HG02884 (cell line): ENCODE measurements at regions not wholly inside any gene's neighbourhood (a gene's known extent, or its start where the extent isn't known, plus 50 kb on each side); places are given as distances from the start of the nearest gene placed in this dataset.
"Not testable (repeated sequence)": the region's sequence is repeated elsewhere in the genome, so short reads cannot be mapped to it uniquely, and the experiment has no call there.

ENCODE experiments used
- ATAC-seq: cut with Tn5 transposase; IDR thresholded peaks from one replicate; pipeline ENCODE4 v1.9.1; 2021; ENCODE audit warnings: mild to moderate bottlenecking, moderate library complexity; ENCODE audit not compliant: unreplicated experiment

DNA sequence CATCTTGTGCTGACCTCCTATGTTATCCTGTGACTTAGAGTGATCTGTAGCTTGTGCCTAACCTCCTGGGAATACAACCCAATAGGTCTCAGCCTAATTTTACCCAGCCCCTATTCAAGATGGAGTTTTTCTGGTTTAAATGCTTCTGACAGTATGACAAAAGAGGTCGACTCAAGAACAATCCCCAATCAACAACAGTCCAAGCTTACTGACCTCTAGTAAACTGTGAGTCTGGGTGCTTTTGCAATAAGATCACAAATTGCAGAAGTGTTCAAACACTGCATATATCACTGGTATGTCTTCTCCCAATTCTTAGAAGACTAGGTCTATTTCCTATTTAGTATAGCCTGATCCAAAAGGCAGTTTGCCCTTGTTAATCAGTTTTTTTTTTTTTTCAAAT is 323.5 kb upstream of the PTGER4 start:
- ATAC-seq = no peak

DNA sequence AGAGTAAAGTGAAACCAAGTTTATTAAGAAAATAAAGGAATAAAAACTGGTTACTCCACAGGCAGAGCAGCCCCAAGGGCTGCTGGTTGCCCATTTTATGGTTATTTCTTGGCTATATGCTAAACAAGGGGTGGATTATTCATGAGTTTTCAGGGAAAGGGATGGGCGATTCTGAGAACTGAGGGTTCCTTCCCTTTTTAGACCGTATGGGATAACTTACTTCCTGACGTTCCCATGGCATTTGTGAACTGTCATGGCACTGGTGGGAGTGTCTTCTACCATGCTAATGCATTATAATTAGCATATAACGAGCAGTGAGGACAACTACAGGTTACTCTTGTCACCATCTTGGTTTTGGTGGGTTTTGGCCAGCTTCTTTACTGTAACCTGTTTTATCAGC is 323.9 kb upstream of the PTGER4 start:
- ATAC-seq = no peak

DNA sequence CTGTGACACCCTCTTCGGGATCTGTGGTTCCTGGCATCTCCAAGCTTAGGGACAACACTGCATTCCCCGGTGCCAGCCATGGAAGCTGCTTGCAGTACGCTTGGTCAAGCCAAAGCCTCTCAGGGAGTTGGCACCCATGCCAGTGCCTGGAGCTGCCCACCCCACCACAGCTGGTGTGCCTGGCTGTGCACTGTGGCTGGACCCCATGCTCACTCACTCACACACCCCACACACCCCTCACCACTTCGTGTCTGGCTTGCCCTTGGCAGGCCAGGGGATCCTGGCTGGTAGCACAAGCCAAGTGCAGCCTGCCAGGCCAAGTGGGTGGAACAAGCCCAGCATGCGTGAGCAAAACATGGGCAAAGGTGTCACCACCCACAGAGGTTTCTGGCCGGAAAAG is 324.5 kb upstream of the PTGER4 start:
- no peak for ATAC-seq

DNA sequence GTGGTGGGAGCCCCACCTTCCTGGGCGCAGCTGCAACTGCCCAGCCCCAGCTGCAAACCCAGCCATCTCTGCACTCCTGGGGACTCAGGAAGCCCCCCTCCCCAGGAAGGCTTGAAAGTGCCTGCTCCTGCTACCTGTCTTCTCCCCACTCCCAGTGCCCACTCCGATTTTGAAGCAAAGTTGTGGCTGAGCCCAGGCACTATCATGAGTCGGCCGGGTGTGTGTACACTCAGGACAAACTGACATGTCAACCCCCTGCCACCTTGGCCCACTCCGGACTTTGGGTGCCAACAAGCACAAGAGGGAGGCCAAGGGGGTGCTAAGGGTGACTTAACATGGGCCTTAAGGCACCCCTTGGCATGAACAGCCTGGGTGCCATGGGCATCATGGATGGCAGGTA is 325.5 kb upstream of the PTGER4 start:
- ATAC-seq = no peak

DNA sequence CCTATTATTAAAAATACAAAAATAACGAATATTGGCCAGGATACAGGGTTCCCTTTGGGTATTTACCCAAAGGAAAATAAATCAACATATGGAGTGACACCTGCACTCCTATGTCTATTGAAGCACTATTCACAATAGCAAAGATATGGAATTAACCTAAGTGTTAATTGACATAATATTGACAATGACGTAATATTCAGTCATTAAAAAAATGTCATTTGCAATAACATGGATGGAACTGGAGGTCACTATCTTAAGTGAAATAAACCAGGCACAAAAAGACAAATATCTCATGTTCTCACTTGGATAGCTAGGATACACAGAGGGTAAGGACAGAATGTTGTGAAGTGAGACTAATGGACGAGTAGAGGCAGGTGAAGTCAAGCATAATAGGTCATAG is 326.3 kb upstream of the PTGER4 start:
- no peak for ATAC-seq

DNA sequence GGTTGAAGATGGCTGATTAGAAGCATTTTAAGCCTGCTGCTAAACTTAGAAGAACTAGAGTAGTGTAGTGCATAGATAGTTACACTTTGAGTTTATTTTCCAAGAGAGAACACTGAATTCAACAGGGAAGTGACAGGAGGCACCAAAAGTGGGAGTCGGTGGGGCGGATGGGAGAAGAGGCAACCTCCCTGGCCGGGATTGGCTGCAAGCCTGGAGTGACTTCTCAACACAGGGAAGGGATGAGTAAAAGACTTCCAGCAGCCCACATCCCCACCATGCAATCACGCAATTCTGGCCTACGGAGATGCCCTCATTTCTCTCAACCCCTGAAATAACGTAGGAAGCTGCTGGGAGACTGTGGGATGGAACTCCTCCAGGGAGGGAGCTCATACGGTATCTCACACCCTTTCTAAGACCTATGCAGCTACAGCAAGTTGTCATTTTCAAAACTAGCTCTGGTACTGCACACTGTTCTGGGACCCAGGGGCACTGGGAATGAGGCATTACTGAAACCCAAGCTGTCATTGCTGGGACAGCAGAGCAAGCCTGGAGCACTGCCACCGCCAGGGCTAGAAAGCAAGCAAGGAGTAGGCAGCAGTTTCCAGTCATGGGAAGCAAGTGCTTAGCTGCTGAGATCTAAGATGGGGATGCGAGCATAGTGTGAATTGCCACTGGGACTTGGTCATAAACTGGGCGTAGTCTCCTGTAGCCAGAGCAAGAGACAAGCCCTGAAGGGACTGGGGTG is 331.6 kb upstream of the PTGER4 start:
- no peak for ATAC-seq

DNA sequence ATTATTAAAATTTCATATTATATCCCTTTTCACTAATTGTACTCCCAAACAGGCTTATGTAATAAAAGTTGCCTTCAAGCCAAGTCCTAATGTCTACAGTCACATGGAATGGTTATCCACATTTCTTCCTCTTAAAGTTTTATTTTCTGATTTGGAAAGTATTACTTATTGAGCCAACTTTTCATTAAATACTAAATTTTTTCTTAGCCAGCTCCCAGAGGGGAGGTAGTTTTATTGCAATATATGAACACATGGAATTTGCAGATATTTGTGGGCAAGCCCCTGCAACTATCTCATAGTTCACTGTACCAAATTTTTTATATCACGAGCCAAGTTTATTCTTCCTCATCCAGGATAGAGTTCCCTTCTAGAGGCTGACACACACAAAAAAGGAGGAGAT is 332.8 kb upstream of the PTGER4 start:
- no peak for ATAC-seq

DNA sequence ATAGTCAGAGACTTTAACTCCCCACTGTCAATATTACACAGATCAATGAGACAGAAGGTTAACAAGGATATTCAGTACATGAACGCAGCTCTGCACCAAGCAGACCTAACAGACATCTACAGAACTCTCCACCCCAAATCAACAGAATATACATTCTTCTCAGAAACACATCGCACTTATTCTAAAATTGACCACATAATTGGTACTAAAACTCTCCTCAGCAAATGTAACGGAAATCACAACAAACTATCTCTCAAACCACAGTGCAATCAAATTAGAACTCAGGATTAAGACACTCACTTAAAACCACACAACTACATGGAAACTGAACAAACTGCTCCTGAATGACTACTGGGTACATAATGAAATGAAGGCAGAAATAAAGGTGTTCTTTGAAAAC is 341.3 kb upstream of the PTGER4 start:
- ATAC-seq = not testable (repeated sequence)

DNA sequence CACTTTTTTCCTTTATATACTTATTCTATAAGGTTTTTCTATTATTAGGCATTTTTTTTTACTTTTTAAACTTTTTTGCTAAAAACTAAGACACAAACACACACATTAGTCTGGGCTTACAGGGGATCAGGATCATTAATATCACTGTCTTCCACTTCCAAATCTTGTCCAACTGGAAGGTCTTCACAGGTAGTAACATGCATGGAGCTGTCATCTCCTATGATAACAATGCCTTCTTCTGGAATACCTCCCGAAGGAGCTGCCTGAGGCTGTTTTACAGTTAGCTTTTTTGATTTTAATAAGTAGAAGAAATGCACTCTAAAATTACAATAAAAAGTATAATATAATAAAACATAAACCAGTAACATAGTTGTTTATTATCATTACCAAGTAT is 345.5 kb upstream of the PTGER4 start:
- no peak for ATAC-seq

DNA sequence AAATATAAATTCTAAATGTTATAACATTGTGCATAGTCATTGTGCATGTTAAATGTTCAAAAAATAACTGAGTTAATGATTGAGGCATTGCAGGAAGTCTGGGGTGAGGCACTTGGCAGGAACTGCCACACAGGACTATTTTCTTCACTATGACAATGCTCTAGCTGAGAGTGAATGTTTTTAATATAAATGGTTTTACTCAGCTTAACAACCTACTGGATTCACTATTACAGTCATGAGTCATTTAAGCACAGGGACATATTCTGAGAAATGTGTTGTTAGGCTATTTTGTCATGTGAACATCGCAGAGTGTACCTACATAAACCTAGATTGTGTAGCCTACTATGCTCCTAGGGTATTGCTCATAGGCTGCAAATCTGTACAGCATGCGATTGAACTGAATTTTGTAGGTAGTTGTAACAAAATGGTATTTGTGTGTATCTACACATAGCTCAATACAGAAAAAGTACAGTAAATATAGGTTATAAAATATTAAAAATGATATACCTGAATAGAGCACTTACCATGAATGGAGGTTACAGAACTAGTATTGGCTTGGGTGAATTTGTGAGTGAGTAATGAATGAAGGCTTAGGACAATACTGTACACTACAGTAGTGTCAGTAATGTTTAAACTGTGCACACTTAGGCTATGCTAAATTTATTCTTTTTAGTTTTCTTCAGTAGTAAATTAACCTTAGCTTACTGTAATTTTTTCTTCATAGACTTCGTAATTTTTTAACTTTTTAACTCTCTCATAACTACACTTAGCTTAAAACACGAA is 346.1 kb upstream of the PTGER4 start:
- ATAC-seq = no peak

DNA sequence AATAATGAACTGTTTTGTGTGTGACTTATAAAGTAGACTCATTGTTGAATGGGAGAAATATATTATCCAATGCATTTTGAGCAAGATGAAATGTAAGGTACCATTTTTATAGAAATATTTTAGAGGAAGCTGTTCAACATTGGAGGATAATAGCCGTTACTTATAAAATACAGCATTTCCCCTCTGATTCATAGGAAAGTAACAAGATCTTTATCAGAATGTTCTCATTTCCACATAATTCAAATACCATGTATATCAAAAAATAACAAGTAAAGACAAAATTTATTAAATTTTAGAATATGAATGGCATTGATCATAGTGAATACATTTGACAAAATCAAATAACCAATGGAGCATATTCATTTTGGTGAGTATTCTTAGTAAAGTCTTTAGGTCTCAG is 346.7 kb upstream of the PTGER4 start:
- ATAC-seq = no peak

DNA sequence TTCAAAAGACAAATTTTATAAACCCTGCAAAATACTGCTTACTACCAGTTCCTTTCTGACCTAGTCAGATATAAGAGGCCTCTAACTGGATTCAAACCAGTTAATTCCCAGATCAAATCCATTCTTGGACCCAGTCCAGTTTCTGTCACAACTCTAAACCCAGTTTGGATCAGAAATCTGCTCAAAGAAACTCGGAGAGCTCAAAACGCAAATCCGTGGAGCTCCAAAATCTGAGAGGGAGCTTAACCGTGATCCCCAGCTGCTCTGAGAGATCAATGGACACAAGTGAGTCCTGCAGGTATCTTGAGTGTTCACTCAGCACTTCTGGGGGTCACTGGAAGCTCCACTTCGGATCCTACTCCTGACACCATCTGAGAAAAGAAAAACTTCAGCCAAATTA is 348.1 kb upstream of the PTGER4 start:
- ATAC-seq = no peak

DNA sequence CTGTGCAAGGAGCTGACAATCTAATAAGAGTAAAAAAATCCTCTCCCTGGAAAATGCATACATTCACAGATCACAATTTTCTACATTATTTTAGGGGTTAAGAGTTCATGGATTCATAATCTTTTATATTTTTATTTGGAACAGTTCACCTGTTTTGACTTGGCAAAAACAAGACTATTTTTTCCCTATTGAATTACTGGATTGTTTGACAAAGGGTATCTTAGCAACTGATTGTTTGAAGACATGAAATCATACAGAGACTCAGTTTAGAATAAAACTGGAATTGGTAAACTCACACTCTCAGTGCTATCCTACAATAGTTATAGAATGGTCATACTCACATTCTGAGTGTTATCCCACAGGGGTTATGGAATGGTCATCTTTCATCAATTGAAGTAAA is 358.2 kb upstream of the PTGER4 start:
- ATAC-seq = no peak

DNA sequence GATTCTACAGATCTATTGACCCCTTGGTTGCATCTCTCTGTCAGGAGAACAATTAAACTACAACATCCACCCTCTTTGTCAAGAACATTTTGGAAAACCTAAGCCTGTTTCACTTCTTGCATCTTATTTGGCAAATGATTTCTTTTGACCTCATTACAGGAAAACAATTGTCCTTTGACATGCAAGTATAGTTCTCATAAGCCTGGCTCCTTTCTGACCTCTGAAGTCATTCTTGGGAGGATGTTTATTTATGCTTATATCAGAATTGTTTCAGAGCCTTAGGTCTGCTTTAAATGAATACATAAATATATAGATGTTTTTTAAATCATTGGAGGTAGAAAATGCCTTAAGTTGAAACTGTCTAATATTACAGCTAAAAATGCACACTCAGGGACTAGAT is 361.3 kb upstream of the PTGER4 start:
- no peak for ATAC-seq

DNA sequence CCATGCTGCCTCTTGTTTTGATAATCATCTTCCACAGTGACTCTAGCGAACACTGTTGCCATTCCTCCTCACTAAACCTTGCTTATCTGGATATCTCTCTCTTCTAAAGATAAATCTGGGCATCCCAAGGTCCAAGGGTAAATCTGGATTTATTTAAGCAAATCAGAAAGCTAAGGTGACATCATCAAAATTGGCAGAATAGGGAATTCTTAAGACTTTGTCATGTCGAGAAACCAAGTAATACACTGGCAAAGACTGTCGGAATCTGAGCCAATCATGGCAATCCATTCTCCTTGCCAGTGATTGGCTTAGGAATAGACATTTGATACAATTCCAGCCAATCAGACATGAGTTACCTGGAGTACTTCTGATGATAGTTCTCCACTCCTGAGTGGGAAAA is 362.7 kb upstream of the PTGER4 start:
- ATAC-seq = no peak

DNA sequence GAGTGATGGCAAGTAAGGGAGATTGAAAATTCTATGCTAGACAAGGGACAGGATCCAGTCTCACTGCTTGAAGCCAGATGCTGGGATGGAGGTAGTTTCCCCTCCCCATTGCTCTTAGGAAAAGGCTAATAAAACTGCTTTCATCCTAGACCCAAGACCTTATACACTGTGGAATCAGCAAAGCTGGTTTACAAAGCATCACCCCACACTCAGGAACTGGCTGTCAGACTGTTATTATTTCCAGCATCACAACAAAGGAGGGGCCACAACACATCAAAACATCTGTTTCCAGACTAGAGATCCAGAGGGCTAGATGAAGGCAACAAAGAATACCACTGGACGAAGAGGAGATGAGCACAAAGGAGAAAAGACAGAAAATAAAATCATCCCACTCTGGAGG is 364.6 kb upstream of the PTGER4 start:
- no peak for ATAC-seq

DNA sequence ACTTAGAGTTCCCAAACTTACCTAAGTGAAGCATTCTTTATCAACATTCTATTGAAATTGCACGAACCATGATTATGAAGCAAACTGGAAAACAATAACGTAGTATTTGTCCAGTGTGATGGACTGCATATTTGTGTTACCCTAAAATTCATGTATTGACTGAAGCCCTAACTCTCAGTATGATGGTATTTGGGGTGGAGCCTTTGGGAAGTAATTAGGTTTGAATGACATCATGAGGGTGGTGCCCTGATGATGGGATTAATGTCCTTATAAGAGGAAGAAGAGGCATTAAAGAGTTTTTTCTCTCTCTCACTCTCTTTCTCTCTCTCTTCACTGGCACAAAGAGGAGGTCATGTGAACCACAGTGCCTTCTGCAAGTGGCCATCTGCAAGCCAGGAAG is 365.4 kb upstream of the PTGER4 start:
- ATAC-seq = no peak

DNA sequence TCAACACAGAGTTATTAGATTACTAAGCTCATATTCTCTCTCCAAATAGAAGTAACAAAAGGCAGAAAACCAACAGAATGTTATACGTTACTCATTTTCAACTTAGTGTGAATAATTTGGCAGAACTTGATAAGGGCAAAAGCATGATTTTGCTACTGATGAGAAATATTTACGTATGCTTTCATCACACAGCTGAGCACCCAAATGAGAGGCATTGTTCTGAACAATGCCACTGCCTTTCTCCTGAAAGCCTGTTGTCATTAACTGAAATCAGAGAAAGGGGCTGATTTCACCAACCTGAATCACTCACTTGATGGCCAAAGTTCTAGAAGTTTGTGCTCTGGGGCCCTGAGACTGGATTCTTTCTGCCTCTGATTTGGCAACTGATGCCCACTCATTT is 367.5 kb upstream of the PTGER4 start:
- no peak for ATAC-seq

DNA sequence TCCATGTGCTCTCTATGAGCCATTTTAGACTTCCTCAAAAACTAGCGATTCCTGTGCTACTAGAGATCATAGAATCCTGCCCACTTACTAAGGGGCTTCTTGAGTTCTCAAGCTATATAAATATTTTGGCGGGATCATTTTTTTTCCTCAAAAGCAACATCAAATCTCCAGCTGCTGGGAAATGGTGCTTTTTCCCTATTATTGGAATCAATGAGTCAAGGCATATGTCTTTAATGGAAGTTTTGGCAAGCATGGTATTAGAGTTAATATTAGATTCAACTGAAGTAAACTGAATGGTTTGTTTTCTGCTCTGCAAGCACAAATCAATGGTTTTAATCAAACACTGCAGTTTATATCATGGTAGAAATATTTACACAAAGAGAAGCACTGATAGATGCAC is 369.9 kb upstream of the PTGER4 start:
- no peak for ATAC-seq

DNA sequence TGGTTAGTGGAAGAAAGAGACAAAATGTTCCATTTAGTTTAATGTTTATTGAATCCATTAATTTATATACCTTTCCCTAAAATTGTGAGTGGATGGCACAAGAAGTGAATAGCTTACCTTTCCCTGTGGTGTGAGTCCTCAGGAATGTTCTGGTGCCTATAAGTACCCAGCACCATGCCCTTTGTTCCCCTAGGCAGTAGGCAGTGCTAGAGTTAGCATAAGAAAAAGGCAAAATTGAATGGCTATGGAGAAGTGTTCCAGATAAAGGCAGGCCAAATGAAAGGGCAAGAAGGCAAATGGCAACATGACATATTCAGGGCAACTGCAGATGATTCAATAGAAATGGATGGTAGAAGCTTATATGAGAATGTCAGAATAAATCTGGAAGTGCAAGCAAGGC is 370.8 kb upstream of the PTGER4 start:
- no peak for ATAC-seq

DNA sequence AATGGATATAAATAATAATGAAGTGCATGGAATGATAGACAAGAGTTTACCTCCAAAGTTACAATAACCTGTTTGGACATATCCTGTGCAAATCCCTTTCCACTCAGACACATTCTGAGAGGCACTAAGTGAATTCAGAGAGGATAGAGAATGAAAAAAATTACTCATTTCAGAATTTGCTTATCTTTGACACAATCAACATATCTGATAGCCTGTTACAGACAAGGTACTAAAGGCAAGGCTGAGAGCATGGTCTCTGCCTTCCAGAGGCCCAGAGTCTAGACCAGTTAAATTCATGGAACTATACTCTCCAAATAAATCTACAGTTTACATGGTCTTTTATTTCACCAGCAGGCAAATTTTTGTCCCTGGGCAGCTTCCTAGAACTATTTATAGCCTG is 371.8 kb upstream of the PTGER4 start:
- ATAC-seq = no peak

DNA sequence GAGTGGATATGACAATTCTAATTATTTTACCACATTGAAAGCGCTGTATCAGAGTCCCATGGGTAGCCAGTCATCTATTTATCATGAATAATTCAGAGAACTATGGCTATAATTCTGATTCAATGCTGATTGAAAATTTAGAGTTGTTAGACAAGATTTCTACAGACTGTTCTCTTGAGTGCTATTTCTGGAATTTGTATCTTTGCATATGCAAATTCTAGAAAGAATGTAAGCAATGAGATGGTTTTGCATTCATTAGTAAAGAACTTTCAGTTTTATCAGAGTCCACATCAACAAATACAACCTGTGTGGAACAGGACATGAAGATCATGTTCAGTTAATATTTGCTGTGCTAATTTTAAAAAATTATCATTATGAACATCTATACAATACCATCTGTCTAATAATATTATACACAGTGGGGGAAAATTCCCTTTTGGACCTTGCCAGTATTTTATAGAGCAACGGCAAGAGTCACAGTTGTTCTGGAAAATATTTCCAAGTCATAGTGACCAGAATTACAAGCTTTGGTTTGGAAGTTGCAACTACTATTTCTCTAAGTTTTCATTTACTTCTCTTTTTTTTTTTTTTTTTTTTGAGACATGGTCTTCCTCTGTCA is 372.7 kb upstream of the PTGER4 start:
- no peak for ATAC-seq
